ENCODE measurements at regions not wholly inside any gene's neighbourhood (a gene's known extent, or its start where the extent isn't known, plus 50 kb on each side); places are given as distances from the start of the nearest gene placed in this dataset.

DNA sequence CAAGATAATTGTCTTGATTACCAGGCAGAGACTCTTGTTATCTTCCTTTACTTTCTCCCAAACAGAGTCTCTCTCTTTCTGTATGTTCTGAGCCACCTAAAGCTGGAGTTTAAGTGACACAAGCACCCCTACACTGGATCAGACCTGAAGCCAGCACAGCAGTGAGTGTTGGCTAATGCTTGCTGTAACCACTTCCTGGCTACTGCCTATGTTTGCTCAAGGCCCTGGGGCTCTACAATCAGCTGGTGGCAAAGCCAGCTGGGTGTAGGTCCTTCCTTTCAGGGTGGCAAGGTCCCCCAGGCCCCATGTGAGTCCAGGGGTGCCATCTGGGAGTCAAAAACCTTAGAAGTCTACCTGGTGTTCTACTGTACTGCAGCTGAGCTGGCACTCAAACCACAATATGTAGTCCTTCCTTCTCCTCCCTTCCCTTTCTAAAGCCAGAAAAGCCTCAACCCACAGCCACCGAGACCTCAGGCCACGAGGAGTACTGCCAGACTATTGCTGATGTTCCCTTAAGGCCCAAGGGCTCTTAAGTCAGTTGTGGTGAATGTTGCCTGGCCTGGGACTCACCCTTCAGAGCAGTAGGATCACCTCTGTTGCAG is 416.3 kb downstream of the ADRA2A start:
- in situ Hi-C loops (cut with HindIII; ENCODE audit: low sequenced_read_pairs): no loop called here

DNA sequence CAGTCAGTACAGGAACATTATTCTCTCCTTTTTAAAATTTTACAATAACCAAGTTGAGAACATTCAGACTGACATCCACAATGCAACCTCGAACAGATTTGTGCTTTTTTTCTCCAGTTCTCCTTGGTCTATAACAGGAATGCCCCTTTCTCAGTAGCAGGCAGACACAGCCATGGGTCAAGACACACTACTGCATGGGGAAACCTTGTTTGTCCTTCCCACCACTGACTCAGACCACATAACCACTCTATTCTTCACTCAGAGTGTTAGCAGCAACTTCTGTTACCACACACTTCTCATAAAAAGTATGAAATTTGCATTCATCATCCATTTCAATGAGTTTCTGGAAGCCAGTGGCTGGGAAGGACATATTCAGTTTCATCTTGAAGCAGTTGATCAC is 421.7 kb downstream of the ADRA2A start:
- in situ Hi-C loops (cut with HindIII; ENCODE audit: low sequenced_read_pairs): no loop called here

DNA sequence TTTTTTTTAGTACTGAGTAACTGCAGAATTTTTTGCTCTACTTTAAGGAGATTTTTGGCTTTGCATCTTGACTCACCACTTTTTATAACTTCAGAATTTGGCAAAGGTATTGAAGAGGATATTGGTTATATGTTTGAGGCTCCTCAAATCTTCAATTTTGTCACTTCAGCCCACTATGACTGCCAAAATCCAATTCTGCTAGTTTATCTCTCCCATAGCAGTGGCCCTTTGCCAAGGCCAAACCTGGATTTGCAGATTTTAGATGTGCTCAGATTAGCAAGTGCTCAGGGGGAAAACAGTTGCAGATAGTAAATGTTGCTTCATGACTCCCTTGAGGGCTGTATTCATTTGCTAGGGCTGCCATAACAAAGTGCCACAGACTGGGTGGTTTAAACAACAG is 427.5 kb downstream of the ADRA2A start:
- in situ Hi-C loops (cut with HindIII; ENCODE audit: low sequenced_read_pairs): no loop called here

DNA sequence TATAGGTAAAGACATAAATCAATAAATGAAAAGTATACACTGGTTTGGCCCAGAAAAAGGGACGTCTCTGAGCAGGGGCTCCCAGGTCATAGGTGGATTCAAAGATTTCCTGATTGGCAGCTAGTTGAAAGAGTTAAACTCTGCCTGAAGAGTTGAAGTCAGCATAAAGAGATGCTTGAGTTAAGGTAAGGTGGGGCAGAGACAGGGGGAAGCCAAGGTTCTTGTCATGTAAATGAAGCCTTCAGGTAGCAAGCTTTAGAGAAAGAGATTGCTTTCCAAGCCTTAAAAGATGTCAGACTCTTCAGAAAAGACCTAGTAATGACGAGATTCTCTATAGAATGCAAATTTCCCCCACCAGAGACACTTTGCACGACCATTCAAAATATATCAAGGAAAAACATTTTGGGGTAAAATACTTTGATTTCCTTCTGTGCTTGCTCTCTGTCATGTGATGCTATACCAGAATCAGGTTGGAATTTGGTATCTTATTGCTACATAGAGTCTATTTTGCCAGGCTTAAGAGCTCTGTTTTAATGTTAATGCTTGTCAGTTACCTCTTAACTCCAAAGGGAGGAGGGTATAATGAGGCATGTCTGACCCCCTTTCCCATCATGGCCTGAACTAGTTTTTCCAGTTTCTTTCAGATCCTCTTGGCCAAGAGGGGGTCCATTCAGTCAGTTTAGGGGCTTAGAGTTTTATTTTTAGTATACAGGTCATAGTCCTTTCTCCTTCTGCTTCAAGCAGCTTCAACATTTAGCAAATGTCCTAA is 429.6 kb downstream of the ADRA2A start:
- in situ Hi-C loops (cut with HindIII; ENCODE audit: low sequenced_read_pairs): no loop called here

DNA sequence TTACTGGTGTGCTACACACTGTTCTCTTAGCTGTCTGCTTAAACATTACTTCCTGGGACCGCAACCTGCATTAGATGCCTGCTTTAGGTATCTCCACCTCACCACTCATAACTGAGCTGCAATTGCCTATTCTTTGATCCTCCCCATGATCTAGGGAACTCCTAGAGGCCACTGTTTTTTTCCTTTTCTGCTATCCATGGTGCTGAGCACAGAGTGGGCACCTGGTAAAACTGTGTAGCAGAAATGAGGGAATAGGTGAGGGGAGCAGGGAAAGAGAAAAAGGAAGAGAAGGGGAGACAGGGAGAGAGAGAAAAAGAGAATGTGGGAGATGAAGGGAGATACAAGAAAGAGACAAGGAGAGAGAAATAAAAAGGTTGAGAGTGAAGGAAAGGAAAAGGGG is 434.9 kb downstream of the ADRA2A start:
- in situ Hi-C loops (cut with HindIII; ENCODE audit: low sequenced_read_pairs): no loop called here

DNA sequence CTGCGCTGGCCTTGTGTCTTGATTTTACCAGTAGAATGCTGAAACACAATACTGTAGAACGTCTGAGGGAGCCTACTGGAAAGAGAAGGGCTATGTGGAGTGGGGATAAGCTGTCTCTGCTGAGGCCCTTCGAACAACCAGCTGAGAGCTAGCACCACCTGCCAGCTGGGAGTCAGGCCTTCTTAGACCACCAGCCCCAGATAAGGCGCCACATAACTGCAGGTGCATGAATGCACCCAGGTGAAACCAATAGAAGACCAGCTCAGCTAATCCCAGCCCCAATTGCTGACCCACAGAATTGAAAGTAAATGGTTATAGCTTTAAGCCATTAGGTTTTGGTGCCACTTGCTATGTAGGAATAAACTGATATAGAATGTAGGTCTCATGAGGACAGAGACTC is 438.4 kb downstream of the ADRA2A start:
- in situ Hi-C loops (cut with HindIII; ENCODE audit: low sequenced_read_pairs): no loop called here

DNA sequence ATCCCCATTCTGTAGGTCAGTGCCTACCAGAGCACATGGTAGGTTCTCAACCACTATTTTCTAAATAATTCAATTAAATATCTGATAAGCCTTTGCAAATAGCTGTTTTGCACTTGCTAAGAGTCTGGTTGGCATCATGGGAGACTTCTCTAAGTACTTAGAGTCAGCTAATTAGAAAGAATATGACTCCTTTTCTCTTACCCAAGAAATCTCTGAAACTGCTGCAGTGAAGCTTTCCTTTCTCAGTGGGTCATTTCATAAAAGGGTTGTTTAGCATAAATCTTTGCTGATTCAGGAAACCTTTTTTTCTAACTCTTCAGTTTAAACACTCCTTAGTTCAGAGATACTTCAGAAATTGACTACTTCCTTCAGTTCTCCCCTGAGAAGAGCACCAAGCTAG is 438.9 kb downstream of the ADRA2A start:
- in situ Hi-C loops (cut with HindIII; ENCODE audit: low sequenced_read_pairs): no loop called here

DNA sequence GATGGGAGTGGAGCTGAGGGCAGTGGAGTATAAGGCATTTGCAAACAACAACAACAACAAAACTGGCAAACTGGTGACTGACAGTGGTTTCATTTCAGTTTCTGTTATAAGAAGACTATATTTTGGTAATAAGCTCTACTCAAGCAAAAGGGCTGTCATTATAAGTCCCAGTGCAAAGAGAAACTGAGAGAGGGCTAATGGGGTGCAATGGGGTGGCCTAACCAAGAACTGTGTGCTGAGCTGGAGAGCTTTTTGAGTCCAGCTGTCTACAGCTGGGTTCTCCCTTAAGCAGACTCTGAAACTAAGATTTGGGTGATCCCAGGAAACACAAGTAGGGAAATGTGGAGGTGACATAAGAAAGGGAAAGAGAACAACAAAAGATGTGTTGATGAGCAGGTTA is 439.3 kb downstream of the ADRA2A start:
- in situ Hi-C loops (cut with HindIII; ENCODE audit: low sequenced_read_pairs): no loop called here

DNA sequence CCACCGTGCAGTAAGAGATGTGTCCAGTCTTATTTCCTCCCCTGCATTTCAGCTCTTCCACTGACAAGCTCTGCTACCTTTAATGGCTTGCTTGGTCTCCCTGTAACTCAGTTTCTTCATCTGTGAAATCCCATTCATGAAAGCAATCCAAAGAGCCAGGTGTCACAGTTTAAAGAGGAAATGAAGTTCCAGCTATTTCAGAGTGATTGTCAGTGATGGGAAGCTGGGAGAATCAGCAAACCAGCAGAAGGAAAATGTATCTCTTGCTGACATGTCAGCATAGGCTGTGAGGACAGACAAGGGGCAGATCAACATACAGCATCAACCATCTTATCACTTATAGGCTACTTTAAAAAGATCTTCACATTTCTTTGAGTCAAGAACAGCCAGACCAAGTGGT is 445.3 kb downstream of the ADRA2A start:
- in situ Hi-C loops (cut with HindIII; ENCODE audit: low sequenced_read_pairs): no loop called here

DNA sequence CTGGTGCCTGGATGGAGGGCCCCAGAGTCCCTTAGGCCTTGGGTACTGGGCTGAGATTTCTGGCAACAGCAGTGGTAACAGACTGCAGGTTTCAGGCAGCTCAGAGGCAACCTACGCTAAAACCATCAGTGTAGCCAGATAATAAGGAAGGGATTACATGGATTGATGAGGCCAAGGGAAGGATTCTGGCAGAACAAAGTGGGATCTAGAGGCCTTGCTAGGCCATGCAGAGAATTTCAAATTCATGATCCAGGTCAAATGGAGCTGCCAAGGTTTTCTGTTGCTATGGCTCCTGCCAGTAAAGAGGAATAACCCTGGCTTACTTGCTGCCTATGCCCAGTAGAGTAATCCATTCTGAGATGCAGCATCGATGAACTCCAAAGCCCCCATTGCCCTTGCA is 445.7 kb downstream of the ADRA2A start:
- in situ Hi-C loops (cut with HindIII; ENCODE audit: low sequenced_read_pairs): no loop called here

DNA sequence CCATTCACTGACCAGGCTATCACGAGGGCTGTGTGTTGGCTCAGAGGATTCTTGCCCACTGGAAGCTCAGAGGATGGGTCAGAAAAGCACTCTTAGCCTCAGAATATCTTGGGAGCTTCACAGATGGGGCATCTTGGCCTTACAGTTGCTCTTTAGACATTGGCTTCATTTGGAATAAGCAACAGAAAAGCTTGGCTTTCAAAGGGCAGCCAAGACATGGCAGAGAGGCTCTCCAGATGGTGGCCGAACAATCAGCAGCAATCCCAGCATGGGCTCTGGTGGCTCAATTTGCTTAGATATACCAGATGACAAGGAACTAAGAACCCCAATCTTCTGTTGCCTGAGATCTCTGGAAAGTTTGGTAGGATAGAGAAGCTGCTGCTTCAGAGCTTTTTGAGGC is 446.2 kb downstream of the ADRA2A start:
- in situ Hi-C loops (cut with HindIII; ENCODE audit: low sequenced_read_pairs): no loop called here

DNA sequence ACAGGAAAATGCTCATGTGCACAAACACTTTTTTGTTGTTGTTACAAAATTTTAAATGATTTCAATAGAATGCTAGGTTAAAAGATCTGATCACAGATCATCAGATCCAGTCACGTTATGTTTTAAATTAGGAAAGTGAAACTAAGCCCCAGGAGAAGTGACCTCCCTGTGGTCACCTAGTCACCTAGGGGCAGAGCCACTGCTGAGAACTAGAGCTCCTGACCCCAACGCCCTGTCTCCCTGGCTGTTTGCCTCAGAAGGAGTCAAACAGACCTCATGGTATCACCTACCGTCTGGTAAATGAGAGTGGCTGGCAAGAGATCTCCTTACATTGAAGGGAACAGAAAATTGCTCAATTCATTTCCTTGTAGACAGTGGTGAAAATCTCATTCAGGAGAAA is 447.3 kb downstream of the ADRA2A start:
- in situ Hi-C loops (cut with HindIII; ENCODE audit: low sequenced_read_pairs): no loop called here

DNA sequence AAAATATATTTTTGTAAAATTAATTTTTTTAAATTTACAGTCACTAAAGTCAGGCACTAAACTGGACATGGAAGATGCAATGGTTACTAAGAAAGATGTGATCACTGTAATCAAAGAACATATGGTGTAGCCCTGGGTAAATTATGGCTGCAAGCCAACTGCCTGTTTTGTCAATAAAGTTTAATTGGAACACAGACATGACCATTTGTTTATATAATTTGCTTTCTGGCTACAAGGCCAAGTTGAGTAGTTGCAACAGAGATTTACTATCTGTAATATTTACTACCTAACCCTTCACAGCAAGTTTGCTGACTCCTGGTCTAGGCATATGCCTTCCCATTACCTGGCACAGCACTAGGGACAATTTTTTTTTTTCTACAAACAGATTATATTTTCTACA is 448.9 kb downstream of the ADRA2A start:
- in situ Hi-C loops (cut with HindIII; ENCODE audit: low sequenced_read_pairs): no loop called here

DNA sequence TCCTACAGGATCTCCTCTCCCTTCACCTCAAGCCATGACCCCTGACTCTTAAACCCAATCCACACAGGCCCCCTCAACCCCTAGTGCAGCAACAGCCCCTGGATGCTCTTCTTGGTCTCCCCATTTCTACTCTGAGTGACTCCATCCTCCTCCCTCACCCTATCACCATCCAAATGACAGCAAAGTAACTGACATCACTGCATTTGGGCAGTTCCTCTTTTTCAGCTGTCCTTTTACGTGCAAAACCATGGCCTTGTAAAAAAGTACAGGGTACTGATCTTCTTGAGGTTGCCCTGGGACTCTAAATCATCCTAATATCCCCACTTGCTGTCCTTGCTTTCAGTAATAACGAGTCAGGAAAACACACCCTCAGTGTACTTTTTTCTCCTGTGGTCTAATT is 454.9 kb downstream of the ADRA2A start:
- in situ Hi-C loops (cut with HindIII; ENCODE audit: low sequenced_read_pairs): no loop called here

DNA sequence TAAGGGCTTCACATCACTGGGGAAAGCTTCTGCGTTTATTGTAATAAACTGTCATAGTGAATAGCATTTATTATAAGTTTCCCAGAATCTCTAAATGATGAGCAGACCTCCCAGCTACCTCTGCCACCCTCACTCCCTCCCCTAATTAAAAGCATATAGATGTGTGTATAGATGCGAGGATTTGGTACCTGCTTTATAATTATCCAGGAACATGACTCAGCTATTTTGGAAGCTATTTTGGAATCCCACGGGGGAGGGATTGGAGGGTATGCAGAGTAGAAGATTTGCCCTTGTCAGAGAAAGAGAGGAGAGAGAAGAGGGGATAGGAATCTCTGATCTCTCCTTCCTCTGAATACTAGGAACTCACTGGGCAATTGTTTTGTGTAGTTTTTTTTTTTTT is 455.3 kb downstream of the ADRA2A start:
- in situ Hi-C loops (cut with HindIII; ENCODE audit: low sequenced_read_pairs): no loop called here

DNA sequence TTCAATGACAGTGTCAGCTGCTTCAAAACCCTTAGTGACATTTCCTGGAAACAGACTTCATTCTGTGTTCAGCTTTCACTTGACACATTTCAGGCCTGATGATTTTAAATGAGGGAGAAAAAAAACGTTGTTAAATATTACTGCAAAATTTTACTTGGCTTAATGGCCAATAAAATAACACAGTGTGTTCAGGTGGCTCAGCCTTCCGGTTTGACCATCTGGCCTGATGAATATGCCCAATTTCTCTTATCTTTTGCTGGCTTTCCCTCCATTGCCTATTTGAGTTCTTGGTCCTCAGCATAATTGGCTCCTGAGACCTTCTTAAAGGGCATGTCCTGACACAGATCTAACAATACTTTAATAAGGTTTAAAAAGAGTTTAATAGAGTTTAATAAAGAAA is 462.4 kb downstream of the ADRA2A start:
- in situ Hi-C loops (cut with HindIII; ENCODE audit: low sequenced_read_pairs): no loop called here

DNA sequence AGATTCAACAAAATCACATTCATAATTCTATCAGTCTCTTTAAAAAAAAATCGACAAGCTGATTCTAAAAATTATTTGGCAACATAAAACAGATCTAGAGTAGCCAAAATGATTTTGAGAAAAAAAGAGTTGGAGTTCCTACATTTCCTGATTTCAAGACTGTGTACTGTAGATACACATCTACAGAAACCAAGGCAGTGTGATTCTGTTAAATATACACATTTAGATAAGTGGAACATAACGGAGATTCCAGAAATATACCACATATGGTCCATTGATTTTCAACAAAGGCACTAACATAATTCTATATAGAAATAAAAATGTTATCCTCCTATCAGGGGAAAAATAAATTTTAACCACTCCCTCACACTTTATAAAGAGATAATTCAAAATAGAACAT is 467.0 kb downstream of the ADRA2A start:
- in situ Hi-C loops (cut with HindIII; ENCODE audit: low sequenced_read_pairs): no loop called here

DNA sequence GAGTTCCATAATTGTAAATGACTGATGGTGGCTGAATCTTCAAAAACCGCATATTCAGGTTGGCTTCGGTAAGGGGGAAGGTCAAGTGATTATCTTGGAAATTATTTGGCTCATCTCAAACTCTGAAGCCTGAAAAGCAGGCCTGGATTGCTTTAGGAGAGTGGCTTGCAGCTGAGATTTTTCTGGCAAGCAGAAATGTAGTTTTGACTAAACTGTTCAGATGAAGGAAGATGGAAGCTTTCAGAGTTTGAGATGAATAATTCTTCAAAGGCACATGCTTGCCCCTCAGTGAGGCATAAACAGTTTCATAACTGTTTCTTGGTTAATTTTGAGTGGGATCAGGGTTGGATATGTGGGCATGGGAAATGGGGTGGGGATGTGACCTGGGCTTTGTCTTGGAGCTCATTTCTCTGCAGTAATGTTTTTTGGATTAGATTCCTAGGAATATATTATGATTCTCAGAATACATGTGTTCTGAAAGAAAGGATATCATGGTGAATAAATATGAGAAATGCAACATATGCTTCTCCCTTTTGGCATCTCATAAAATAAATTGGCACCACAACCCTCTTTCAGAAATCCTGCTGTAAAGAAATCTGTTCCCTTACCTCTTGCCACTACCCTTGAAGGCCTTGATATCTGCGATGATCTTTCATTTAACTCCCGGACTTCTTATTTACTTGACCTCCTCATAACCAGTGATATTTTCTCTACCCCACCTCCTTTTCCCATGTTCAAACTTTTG is 469.2 kb downstream of the ADRA2A start:
- in situ Hi-C loops (cut with HindIII; ENCODE audit: low sequenced_read_pairs): no loop called here

DNA sequence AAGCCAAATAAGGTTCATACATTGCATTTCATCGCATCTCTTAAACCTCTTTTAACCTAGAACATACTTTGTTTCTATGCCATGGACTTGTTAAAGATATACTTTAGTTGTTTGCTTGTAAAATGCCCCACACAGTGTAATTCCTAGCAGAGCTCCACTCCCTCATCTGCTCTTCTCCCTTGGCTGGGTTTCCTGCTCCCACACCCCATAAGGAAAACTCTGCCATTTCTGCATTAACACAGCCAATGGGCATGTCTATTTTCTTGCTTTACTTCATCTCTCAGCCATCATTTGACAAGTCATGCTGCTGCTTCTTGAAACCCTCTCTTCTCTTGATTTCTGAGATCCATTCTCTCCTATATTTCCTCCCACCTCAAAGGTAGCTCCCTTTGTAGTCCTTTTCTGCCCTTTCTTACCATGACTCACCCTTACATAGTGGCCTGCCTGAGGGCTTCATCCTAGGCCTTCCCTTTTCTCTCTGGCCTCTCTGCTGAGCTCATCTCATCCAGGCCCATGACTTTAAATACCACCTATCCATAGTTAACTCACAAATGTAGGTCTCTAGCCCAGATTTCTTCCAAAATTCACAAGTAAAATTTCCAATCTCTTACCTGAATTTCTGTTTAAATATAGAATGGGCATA is 471.4 kb downstream of the ADRA2A start:
- in situ Hi-C loops (cut with HindIII; ENCODE audit: low sequenced_read_pairs): no loop called here

DNA sequence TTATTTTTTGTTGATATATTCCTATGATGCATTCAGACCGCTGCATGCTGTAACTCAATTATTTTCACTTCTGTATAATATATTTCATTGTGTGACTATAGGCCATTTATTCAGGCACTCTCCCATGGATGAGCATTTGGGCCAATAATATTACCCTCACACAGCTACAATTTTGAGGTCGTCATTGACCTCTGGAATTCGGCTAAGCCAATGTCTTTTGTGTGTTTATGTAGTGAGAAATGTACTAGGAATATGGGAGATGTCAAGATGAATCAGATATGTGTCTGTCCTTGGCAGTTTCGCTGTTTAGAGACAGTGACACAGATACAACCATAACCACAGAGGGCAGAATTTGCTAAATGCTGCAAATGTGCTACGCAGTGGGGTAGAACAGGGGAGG is 474.2 kb downstream of the ADRA2A start:
- in situ Hi-C loops (cut with HindIII; ENCODE audit: low sequenced_read_pairs): no loop called here

DNA sequence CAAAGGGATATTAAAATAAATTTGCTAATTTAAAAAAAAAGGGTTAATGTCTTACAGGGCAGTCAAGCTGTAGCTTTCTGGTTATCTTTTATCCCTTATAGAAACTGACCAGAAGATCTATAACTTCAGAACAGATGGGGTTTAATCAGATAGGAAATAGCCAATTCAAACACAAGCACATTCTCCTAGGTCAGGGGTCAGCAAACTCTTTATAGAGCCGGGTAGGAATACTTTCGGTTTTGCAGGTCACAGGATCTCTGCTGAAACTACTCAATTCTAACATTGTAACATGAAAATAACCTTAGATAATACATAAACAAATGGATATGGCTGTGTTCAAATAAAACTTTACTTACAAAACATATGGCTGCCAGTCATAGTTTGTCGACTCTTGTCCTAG is 479.8 kb downstream of the ADRA2A start:
- in situ Hi-C loops (cut with HindIII; ENCODE audit: low sequenced_read_pairs): no loop called here

DNA sequence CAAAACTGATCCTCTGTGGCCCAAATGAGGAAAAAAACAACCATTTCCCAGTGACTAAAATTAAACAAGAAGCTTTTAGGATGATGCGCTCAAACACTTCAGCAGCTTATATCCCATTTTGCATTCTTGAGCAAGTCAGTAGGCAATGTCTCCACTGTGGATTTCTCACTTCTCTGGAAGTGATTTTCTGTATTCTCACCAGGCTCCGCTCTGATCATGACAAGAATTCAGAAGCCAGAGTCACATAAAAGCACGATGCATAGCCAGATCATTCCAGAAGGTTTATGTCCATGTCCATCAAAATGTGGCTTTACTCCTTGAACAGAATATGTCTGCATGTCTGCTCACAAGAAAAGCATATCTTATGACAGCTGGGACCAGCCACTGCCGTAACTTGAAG is 481.4 kb downstream of the ADRA2A start:
- in situ Hi-C loops (cut with HindIII; ENCODE audit: low sequenced_read_pairs): no loop called here

Measured in DLD1 (cell line).